Activated naive CD8-positive, alpha-beta T cell (primary cell): ENCODE measurements at regions not wholly inside any gene's neighbourhood (a gene's known extent, or its start where the extent isn't known, plus 50 kb on each side); places are given as distances from the start of the nearest gene placed in this dataset.

ENCODE experiments used
- H3K27ac Mint-ChIP-seq: one replicate; pipeline ENCODE4 v1.8.0; 2021; ENCODE audit warnings: mixed read lengths
- H3K27me3 Mint-ChIP-seq: one replicate; pipeline ENCODE4 v1.8.0; 2021; ENCODE audit warnings: mixed read lengths
- H3K36me3 Mint-ChIP-seq: one replicate; pipeline ENCODE4 v1.8.0; 2021; ENCODE audit warnings: mixed read lengths
- H3K4me1 Mint-ChIP-seq: one replicate; pipeline ENCODE4 v1.8.0; 2021; ENCODE audit warnings: low read depth, mixed read lengths
- H3K4me3 Mint-ChIP-seq: one replicate; pipeline ENCODE4 v1.8.0; 2021; ENCODE audit warnings: mild to moderate bottlenecking, mixed read lengths
- H3K9me3 Mint-ChIP-seq: one replicate; pipeline ENCODE4 v1.8.0; 2021; ENCODE audit warnings: low read depth, mixed read lengths

GRCh38 chr12:88756917-88757316 lies 176.6 kb upstream of the KITLG start:
- H3K4me3 Mint-ChIP-seq = no peak overlapping the region
- H3K36me3 Mint-ChIP-seq = no peaks in the 10 kb centered on the region
- H3K27ac Mint-ChIP-seq = no peak overlapping the region
- no peaks in the 10 kb centered on the region for H3K27me3 Mint-ChIP-seq
- H3K9me3 Mint-ChIP-seq = peaks cover 4% of the 10 kb centered on the region
- no peaks in the 10 kb centered on the region for H3K4me1 Mint-ChIP-seq

GRCh38 chr12:88756153-88756552 lies 175.9 kb upstream of the KITLG start:
- H3K36me3 Mint-ChIP-seq = no peaks in the 10 kb centered on the region
- H3K27ac Mint-ChIP-seq = no peak overlapping the region
- no peaks in the 10 kb centered on the region for H3K4me1 Mint-ChIP-seq
- H3K9me3 Mint-ChIP-seq = peaks cover 4% of the 10 kb centered on the region
- no peaks in the 10 kb centered on the region for H3K27me3 Mint-ChIP-seq
- no peak overlapping the region for H3K4me3 Mint-ChIP-seq

GRCh38 chr12:88753707-88754106 lies 173.4 kb upstream of the KITLG start:
- Mint-ChIP-seq H3K27ac (no peak overlapping the region), H3K36me3 (no peaks in the 10 kb centered on the region), H3K27me3 (no peaks in the 10 kb centered on the region), H3K4me3 (no peak overlapping the region), H3K9me3 (peaks cover 4% of the 10 kb centered on the region), H3K4me1 (no peaks in the 10 kb centered on the region)

GRCh38 chr12:88753066-88753465 lies 172.8 kb upstream of the KITLG start:
- peaks cover 4% of the 10 kb centered on the region for H3K9me3 Mint-ChIP-seq
- H3K27ac Mint-ChIP-seq = no peak overlapping the region
- H3K36me3 Mint-ChIP-seq = no peaks in the 10 kb centered on the region
- H3K27me3 Mint-ChIP-seq = no peaks in the 10 kb centered on the region
- no peak overlapping the region for H3K4me3 Mint-ChIP-seq
- H3K4me1 Mint-ChIP-seq = no peaks in the 10 kb centered on the region

GRCh38 chr12:88752183-88752582 lies 171.9 kb upstream of the KITLG start:
- no peak overlapping the region for H3K27ac Mint-ChIP-seq

DNA sequence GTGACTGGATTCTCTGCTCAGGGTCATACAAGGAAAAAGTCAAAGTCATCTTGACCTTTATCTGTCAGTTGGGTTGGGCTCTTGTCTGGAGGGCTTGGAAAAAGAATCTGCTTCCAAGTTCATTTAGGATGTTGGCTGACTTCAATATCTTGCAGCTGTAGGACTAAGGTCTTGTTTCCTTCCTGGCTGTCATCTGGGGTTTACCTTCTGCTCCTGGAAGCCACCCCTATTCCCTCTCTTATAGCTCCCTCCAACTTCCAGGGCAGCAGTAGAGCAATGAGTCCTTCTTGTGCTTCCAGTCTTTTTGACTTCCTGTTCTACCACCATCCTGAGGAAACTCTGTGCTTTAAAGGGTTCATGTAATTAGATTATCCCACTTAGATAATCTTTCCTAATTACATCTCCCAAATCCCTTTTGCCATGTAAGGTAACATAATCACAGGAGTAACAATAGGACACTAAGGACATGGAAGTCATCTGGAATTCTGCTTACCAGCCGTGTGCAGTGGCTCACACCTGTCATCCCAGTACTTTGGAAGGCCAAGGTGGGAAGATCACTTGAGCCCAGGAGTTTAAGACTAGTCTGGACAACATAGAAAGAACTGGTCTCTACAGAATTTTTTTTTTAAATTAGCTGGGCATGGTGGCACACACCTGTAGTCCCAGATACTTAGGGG lies 170.7 kb upstream of the KITLG start:
- Mint-ChIP-seq H3K27ac (no peak overlapping the region), H3K9me3 (peaks cover 4% of the 10 kb centered on the region), H3K4me3 (no peak overlapping the region), H3K36me3 (no peaks in the 10 kb centered on the region), H3K27me3 (no peaks in the 10 kb centered on the region), H3K4me1 (no peaks in the 10 kb centered on the region)

More at GRCh38 chr12:88752183-88752582, 171.9 kb upstream of the KITLG start:
- H3K4me1 Mint-ChIP-seq = no peaks in the 10 kb centered on the region
- H3K36me3 Mint-ChIP-seq = no peaks in the 10 kb centered on the region
- H3K9me3 Mint-ChIP-seq = peaks cover 4% of the 10 kb centered on the region
- H3K4me3 Mint-ChIP-seq = no peak overlapping the region
- H3K27me3 Mint-ChIP-seq = no peaks in the 10 kb centered on the region

- H3K27me3 Mint-ChIP-seq = no peaks in the 10 kb centered on the region
- H3K4me3 Mint-ChIP-seq = no peak overlapping the region
- H3K27ac Mint-ChIP-seq = no peak overlapping the region
- no peaks in the 10 kb centered on the region for H3K36me3 Mint-ChIP-seq
- H3K4me1 Mint-ChIP-seq = no peaks in the 10 kb centered on the region
- H3K9me3 Mint-ChIP-seq = no peaks in the 10 kb centered on the region
Observed at GRCh38 chr12:88746386-88746785, 166.1 kb upstream of the KITLG start.

DNA sequence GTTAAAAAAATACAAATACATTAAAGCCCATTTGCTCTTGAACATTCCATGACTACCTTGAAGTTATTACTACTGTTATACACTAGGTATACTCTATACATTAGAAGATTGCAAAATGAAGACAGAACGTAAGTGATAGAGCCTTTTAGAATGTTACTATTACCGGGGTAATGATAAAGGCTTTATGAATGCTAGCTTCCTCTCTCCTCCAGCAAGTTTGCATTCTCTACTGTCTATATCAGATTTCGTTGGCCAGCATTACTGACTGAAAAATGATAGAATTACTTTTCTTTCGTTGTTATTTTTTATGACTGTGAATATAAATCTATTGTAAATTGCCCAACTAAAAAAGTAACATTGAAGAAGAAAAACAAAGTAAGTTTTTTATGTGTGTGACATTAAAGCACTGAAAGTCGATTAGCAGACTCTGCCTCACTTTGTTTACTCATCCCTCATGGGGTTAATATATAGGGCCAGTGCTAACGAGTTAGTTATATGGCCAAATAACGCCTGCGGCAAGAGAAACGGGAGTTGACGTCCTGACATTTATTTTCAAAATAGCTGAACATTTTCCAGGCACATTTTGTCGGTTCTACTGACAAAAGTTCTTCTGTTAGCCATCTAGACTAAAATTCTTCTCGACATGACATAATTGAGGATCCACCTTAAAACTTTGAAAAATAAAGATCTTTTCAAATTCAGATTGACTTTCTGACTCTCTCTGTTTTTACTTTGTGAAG lies 163.8 kb upstream of the KITLG start:
- Mint-ChIP-seq H3K27me3 (no peaks in the 10 kb centered on the region), H3K4me1 (no peaks in the 10 kb centered on the region), H3K4me3 (no peak overlapping the region), H3K9me3 (no peaks in the 10 kb centered on the region), H3K36me3 (no peaks in the 10 kb centered on the region), H3K27ac (no peak overlapping the region)

DNA sequence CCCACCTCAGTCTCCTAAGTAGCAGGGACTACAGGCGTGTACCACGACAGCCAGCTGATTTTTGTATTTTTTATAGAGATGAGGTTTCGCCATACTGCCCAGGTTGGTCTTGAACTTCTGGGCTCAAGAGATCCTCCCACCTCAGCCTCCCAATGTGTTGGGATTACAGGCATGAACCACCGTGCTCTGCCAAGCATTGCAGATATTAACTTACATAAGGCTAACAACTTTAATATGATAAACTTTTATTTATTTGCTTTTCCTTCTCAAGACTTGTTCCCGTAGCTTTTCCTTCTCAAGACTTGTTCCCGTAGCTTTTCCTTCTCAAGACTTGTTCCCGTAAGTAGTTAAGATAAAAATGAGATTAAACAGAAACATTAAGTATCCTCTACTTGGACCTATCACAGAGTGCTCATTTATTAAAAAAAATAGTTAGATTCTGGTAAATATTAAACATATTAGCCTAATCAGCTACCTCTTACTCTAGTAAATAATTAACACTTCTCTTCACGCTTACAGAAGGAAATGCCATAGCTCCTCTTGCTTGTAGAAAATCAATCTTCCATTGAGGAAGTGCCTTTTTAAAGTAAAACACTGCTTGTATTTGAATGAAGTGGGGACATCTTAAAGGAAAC lies 157.7 kb upstream of the KITLG start:
- H3K4me3 Mint-ChIP-seq = no peak overlapping the region
- no peak overlapping the region for H3K27ac Mint-ChIP-seq
- H3K36me3 Mint-ChIP-seq = no peaks in the 10 kb centered on the region
- no peaks in the 10 kb centered on the region for H3K9me3 Mint-ChIP-seq
- no peaks in the 10 kb centered on the region for H3K27me3 Mint-ChIP-seq
- no peaks in the 10 kb centered on the region for H3K4me1 Mint-ChIP-seq

DNA sequence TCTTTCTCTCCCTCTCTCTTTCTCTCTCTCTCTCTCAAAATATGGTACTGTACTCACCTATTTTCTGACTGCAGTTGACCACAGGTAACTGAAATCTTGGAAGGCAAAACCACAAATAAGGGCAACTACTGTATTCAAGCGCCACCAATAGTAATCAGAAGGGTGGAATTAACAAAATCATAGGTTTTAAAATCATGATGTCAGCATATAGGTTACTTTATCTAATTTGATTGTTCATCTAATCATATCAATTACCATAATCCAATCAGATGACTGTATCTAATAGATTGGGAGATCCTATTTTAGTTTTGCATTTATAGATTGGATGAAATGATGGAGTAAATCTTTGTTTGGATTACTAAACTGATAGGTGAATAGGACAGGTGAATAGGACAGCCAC lies 155.8 kb upstream of the KITLG start:
- Mint-ChIP-seq H3K4me1 (no peaks in the 10 kb centered on the region), H3K9me3 (no peaks in the 10 kb centered on the region), H3K4me3 (no peak overlapping the region), H3K27ac (no peak overlapping the region), H3K27me3 (no peaks in the 10 kb centered on the region), H3K36me3 (no peaks in the 10 kb centered on the region)

- no peaks in the 10 kb centered on the region for H3K9me3 Mint-ChIP-seq
- no peaks in the 10 kb centered on the region for H3K27me3 Mint-ChIP-seq
- no peak overlapping the region for H3K27ac Mint-ChIP-seq
- H3K36me3 Mint-ChIP-seq = no peaks in the 10 kb centered on the region
- H3K4me1 Mint-ChIP-seq = no peaks in the 10 kb centered on the region
- H3K4me3 Mint-ChIP-seq = no peak overlapping the region
Observed at GRCh38 chr12:88733008-88733407, 152.7 kb upstream of the KITLG start.

DNA sequence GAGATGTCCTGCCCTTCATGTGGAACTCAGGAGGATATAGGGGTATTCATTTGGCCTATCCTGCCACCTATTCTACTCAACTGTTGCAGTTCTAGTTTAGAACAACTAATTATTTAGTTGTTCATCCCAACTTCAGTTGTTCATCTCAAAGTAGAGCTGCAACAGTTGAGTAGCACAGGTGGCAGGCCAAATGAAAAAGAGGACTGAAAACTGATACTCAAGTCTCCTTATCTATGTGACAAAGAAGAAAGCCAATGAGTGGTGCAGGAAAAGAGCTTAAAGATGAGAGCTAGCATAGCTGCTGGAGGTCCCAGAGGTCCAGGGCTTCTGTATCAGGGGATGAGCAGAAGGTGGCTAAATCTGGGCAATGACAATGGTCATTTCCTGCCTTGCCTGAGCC lies 148.9 kb upstream of the KITLG start:
- H3K4me3 Mint-ChIP-seq = no peak overlapping the region
- H3K27ac Mint-ChIP-seq = no peak overlapping the region
- H3K36me3 Mint-ChIP-seq = no peaks in the 10 kb centered on the region
- H3K4me1 Mint-ChIP-seq = no peaks in the 10 kb centered on the region
- H3K9me3 Mint-ChIP-seq = no peaks in the 10 kb centered on the region
- H3K27me3 Mint-ChIP-seq = no peaks in the 10 kb centered on the region

DNA sequence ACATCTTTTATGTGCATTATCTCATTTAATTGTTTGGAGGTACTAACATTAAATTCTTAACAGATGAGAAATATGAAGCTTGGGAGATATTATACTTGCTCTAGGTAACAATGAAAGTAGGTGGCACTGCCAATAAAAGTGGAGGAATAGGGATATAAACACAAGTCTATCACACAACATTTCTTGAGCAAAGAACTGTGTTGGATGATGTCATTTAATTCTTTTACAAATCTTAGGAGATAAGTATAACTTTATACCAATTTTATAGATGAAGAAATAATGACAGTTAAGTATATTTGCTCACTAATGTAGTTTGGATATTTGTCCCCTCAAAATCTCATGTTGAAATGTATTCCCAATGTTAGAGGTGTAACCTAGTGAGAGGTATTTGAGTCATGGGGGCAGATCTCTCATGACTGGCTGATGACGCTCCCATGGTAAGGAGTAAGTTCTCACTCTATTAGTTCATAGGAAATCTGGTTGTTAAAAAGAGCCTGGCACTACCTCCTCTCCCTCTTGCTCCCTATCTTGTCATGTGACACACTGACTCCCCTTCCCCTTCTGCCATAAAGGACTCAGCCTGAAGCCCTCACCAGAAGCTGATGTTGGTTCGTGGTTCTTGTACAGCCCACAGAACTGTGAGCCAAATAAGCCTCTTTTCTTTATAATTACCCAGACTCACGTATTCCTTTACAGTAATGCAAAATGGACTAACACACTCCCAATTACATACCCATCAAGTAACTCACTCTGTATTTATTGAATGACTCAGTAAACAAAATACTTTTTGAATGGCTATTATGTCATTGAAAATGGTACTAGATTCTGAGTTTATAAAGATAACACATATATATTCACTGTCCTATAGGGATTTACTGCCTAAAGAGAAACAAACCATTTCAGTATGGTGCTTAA lies 146.8 kb upstream of the KITLG start:
- Mint-ChIP-seq H3K4me1 (no peaks in the 10 kb centered on the region), H3K27me3 (no peaks in the 10 kb centered on the region), H3K9me3 (no peaks in the 10 kb centered on the region), H3K27ac (no peak overlapping the region), H3K4me3 (no peak overlapping the region), H3K36me3 (no peaks in the 10 kb centered on the region)

DNA sequence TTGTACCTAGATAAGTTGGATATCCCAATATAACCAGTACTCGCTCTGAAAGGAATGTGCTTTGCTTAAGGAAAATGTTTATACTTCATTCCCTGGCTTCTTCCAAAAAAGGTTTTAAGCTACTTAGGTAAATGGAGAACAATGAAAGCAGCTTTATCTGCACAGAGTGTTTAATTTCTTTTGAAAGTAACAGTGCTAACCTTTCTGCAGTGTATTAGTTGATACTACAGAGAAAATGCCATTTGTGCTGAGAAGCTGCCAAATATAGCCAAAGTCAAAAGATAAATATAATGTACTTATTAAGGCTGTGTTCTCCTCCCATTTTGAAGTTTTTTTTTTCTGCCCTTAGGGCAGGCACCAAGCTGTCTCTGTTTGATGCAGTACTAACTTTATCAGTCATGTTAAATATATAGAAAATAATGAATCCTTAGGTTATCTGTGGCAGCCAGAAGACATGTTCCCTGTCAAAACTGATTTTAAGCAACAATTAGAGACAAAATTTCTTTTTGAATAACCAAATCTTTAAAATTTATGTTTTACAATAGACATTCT lies 145.4 kb upstream of the KITLG start:
- no peak overlapping the region for H3K4me3 Mint-ChIP-seq
- H3K27me3 Mint-ChIP-seq = no peaks in the 10 kb centered on the region
- no peaks in the 10 kb centered on the region for H3K9me3 Mint-ChIP-seq
- H3K36me3 Mint-ChIP-seq = no peaks in the 10 kb centered on the region
- no peaks in the 10 kb centered on the region for H3K4me1 Mint-ChIP-seq
- no peak overlapping the region for H3K27ac Mint-ChIP-seq
